H1 (cell line): ENCODE measurements at regions not wholly inside any gene's neighbourhood (a gene's known extent, or its start where the extent isn't known, plus 50 kb on each side); places are given as distances from the start of the nearest gene placed in this dataset.

Experiments
- CEBPB ChIP-seq: IDR thresholded peaks from 2 replicates; pipeline ENCODE4 v1.6.1; 2012; ENCODE audit warnings: low read depth, low read length
- CREB1 ChIP-seq: IDR thresholded peaks from 2 replicates; pipeline ENCODE4 v1.6.1; 2012; ENCODE audit warnings: inconsistent platforms
- EP300 ChIP-seq, 2 experiments: IDR thresholded peaks; 1 replicate in 1 of 2; 2 replicates in 1 of 2; pipeline ENCODE4 v1.6.1; 2011 to 2012; ENCODE audit warnings: low read depth in 2 of 2, low read length in 2 of 2, mild to moderate bottlenecking in 2 of 2, borderline replicate concordance in 1 of 2, inconsistent platforms in 1 of 2, moderate library complexity in 1 of 2
- TAF7 ChIP-seq: optimal IDR thresholded peaks from 2 replicates; pipeline ENCODE3; 2011; ENCODE audit warnings: low read depth, mild to moderate bottlenecking, inconsistent platforms, low read length, moderate library complexity, borderline replicate concordance
- TEAD4 ChIP-seq: IDR thresholded peaks from 2 replicates; pipeline ENCODE4 v1.6.1; 2012; ENCODE audit warnings: low read depth, low read length, inconsistent platforms, mixed read lengths

- no peak for TF ChIP-seq EP300 (IDR thresholded peaks at IDR 0.05; ENCODE audit: borderline replicate concordance in 1 of 2, low read depth in 2 of 2, low read length in 2 of 2)
- TF ChIP-seq CREB1: no peak
- TF ChIP-seq TEAD4: no peak
- no peak for TF ChIP-seq CEBPB
- no peak for TF ChIP-seq TAF7
Observed at GRCh38 chr10:22824984-22825383, 102.9 kb upstream of the ARMC3 start (continued).
